Stomach smooth muscle (tissue), 2 donors: ENCODE measurements at regions not wholly inside any gene's neighbourhood (a gene's known extent, or its start where the extent isn't known, plus 50 kb on each side); places are given as distances from the start of the nearest gene placed in this dataset.
"Not testable (repeated sequence)": the region's sequence is repeated elsewhere in the genome, so short reads cannot be mapped to it uniquely, and the experiment has no call there.

Source experiments
- H3K27ac ChIP-seq: one replicate; pipeline ENCODE4 v1.7.0; 2013; ENCODE audit warnings: mild to moderate bottlenecking, low read length, inconsistent platforms
- H3K27me3 ChIP-seq, 2 donors: one replicate each; pipeline ENCODE4 v1.7.0; 2013; ENCODE audit warnings: low read length in 2 of 2; ENCODE audit not compliant: insufficient read depth in 2 of 2, control insufficient read depth in 1 of 2
- H3K36me3 ChIP-seq, 2 donors: one replicate each; pipeline ENCODE4 v1.7.0; 2013; ENCODE audit warnings: low read length in 2 of 2; ENCODE audit not compliant: control insufficient read depth in 2 of 2, insufficient read depth in 2 of 2
- H3K4me1 ChIP-seq: one replicate; pipeline ENCODE4 v1.7.0; 2013; ENCODE audit warnings: low read length; ENCODE audit not compliant: control insufficient read depth, insufficient read depth
- H3K4me3 ChIP-seq, 2 donors: one replicate each; pipeline ENCODE4 v1.7.0; 2013; ENCODE audit warnings: low read length in 2 of 2
- H3K9ac ChIP-seq, 2 donors: one replicate each; pipeline ENCODE4 v1.7.0; 2013; ENCODE audit warnings: low read length in 2 of 2, mild to moderate bottlenecking in 1 of 2
- H3K9me3 ChIP-seq, 2 donors: one replicate each; pipeline ENCODE4 v1.7.0; 2013; ENCODE audit warnings: low read length in 2 of 2; ENCODE audit not compliant: control insufficient read depth in 2 of 2
- donor health status: healthy.
- donor health status: Pancreatic carcinoma.

- Histone ChIP-seq H3K9ac (no peak overlapping the region), H3K4me1 (no peaks in the 10 kb centered on the region), H3K9me3 (no peaks in the 10 kb centered on the region), H3K27me3 (no peaks in the 10 kb centered on the region), H3K27ac (no peak overlapping the region), H3K36me3 (no peaks in the 10 kb centered on the region), H3K4me3 (no peak overlapping the region)
Measured at GRCh38 chr4:11821772-11822430, 393.2 kb upstream of the HS3ST1 start.

- Histone ChIP-seq H3K4me3 (no peak overlapping the region), H3K4me1 (no peaks in the 10 kb centered on the region), H3K27me3 (no peaks in the 10 kb centered on the region), H3K27ac (no peak overlapping the region), H3K9me3 (no peaks in the 10 kb centered on the region), H3K9ac (no peak overlapping the region), H3K36me3 (no peaks in the 10 kb centered on the region)
Measured at GRCh38 chr4:11817088-11817487, 388.4 kb upstream of the HS3ST1 start.

- H3K27me3 ChIP-seq: no peaks in the 10 kb centered on the region
- H3K9me3 ChIP-seq: no peaks in the 10 kb centered on the region
- H3K9ac ChIP-seq: no peak overlapping the region
- H3K4me3 ChIP-seq: no peak overlapping the region
- no peaks in the 10 kb centered on the region for H3K4me1 ChIP-seq
- no peak overlapping the region for H3K27ac ChIP-seq
- H3K36me3 ChIP-seq: no peaks in the 10 kb centered on the region
Measured at GRCh38 chr4:11814758-11815157, 386.1 kb upstream of the HS3ST1 start.

- Histone ChIP-seq H3K9ac (no peak overlapping the region), H3K4me1 (no peaks in the 10 kb centered on the region), H3K27me3 (no peaks in the 10 kb centered on the region), H3K4me3 (no peak overlapping the region), H3K36me3 (no peaks in the 10 kb centered on the region), H3K27ac (no peak overlapping the region), H3K9me3 (no peaks in the 10 kb centered on the region)
Measured at GRCh38 chr4:11813951-11814446, 385.3 kb upstream of the HS3ST1 start.

- not testable (repeated sequence) for H3K4me3 ChIP-seq, H3K9me3 ChIP-seq, H3K27ac ChIP-seq, H3K4me1 ChIP-seq, H3K9ac ChIP-seq, H3K27me3 ChIP-seq, H3K36me3 ChIP-seq
Measured at GRCh38 chr4:11811521-11811920, 382.8 kb upstream of the HS3ST1 start.

- no peak overlapping the region for H3K9ac ChIP-seq
- H3K36me3 ChIP-seq: no peaks in the 10 kb centered on the region
- H3K9me3 ChIP-seq: no peaks in the 10 kb centered on the region
- no peaks in the 10 kb centered on the region for H3K27me3 ChIP-seq
- no peaks in the 10 kb centered on the region for H3K4me1 ChIP-seq
- no peak overlapping the region for H3K27ac ChIP-seq
- no peak overlapping the region for H3K4me3 ChIP-seq
Measured at GRCh38 chr4:11805842-11806241, 377.1 kb upstream of the HS3ST1 start.

GRCh38 chr4:11801466-11802446 lies 373.1 kb upstream of the HS3ST1 start:
- no peaks in the 10 kb centered on the region for H3K27me3 ChIP-seq
- no peak overlapping the region for H3K4me3 ChIP-seq
- H3K4me1 ChIP-seq: no peaks in the 10 kb centered on the region
- H3K9ac ChIP-seq: no peak overlapping the region
- no peaks in the 10 kb centered on the region for H3K36me3 ChIP-seq
- no peaks in the 10 kb centered on the region for H3K9me3 ChIP-seq
- H3K27ac ChIP-seq: no peak overlapping the region

- no peaks in the 10 kb centered on the region for H3K4me1 ChIP-seq
- no peaks in the 10 kb centered on the region for H3K9me3 ChIP-seq
- H3K9ac ChIP-seq: no peak overlapping the region
- H3K36me3 ChIP-seq: no peaks in the 10 kb centered on the region
- H3K4me3 ChIP-seq: no peak overlapping the region
- H3K27me3 ChIP-seq: no peaks in the 10 kb centered on the region
- H3K27ac ChIP-seq: no peak overlapping the region
Measured at GRCh38 chr4:11799196-11799595, 370.5 kb upstream of the HS3ST1 start.

- Histone ChIP-seq H3K36me3 (no peaks in the 10 kb centered on the region), H3K27ac (no peak overlapping the region), H3K4me3 (no peak overlapping the region), H3K4me1 (no peaks in the 10 kb centered on the region), H3K9me3 (no peaks in the 10 kb centered on the region), H3K9ac (no peak overlapping the region), H3K27me3 (no peaks in the 10 kb centered on the region)
Measured at GRCh38 chr4:11791797-11792196, 363.1 kb upstream of the HS3ST1 start.

- Histone ChIP-seq H3K4me1 (no peaks in the 10 kb centered on the region), H3K9me3 (no peaks in the 10 kb centered on the region), H3K9ac (no peak overlapping the region), H3K27ac (no peak overlapping the region), H3K36me3 (no peaks in the 10 kb centered on the region), H3K4me3 (no peak overlapping the region), H3K27me3 (no peaks in the 10 kb centered on the region)
Measured at GRCh38 chr4:11790230-11790629, 361.5 kb upstream of the HS3ST1 start.

- Histone ChIP-seq H3K9ac (no peak overlapping the region), H3K36me3 (no peaks in the 10 kb centered on the region), H3K4me1 (no peaks in the 10 kb centered on the region), H3K9me3 (no peaks in the 10 kb centered on the region), H3K27me3 (no peaks in the 10 kb centered on the region), H3K4me3 (no peak overlapping the region), H3K27ac (no peak overlapping the region)
Measured at GRCh38 chr4:11783588-11783987, 354.9 kb upstream of the HS3ST1 start.
